Karpas-422 (cell line): ENCODE measurements at regions not wholly inside any gene's neighbourhood (a gene's known extent, or its start where the extent isn't known, plus 50 kb on each side); places are given as distances from the start of the nearest gene placed in this dataset.

ENCODE experiments used
- DNase-seq: peaks from one replicate; pipeline ENCODE4 v3.0.0-alpha.2; 2015
- H2AFZ ChIP-seq: fragments of 200-600 bp; sonication (generic); 2 replicates; pipeline ENCODE4 v1.6.1; 2014; ENCODE audit warnings: antibody characterized with exemption, low read length, mixed read lengths
- H3K27ac ChIP-seq: fragments of 200-600 bp; sonication (generic); 2 replicates; pipeline ENCODE4 v1.5.1; 2014; ENCODE audit warnings: mild to moderate bottlenecking, low read length, moderate library complexity
- H3K27me3 ChIP-seq: fragments of 200-600 bp; sonication (generic); 2 replicates; pipeline ENCODE4 v1.6.1; 2014; ENCODE audit warnings: low read length, mixed read lengths
- H3K36me3 ChIP-seq: fragments of 200-600 bp; sonication (generic); 2 replicates; pipeline ENCODE4 v1.6.1; 2014; ENCODE audit warnings: low read length, mixed read lengths; ENCODE audit not compliant: insufficient read depth
- H3K4me1 ChIP-seq: fragments of 200-600 bp; sonication (generic); 2 replicates; pipeline ENCODE4 v1.6.1; 2014; ENCODE audit warnings: mild to moderate bottlenecking, low read length, mixed read lengths
- H3K4me2 ChIP-seq: fragments of 200-600 bp; sonication (generic); 2 replicates; pipeline ENCODE4 v1.6.1; 2014; ENCODE audit warnings: low read length, low read depth, mild to moderate bottlenecking; ENCODE audit not compliant: poor library complexity, severe bottlenecking
- H3K4me3 ChIP-seq: fragments of 200-600 bp; sonication (generic); 2 replicates; pipeline ENCODE4 v1.5.1; 2014; ENCODE audit warnings: mild to moderate bottlenecking, antibody characterized with exemption, low read length, mixed read lengths
- H3K79me2 ChIP-seq: fragments of 200-600 bp; sonication (generic); 2 replicates; pipeline ENCODE4 v1.6.1; 2014; ENCODE audit warnings: mild to moderate bottlenecking, low read length, mixed read lengths
- H3K9ac ChIP-seq: fragments of 200-600 bp; sonication (generic); 2 replicates; pipeline ENCODE4 v1.6.0; 2014; ENCODE audit warnings: low read length
- H3K9me2 ChIP-seq: fragments of 200-600 bp; sonication (generic), shearing (Covaris generic); replicated peaks from 2 replicates; pipeline ENCODE4 v1.6.0; 2014; ENCODE audit warnings: mild to moderate bottlenecking, low read length, moderate library complexity; ENCODE audit not compliant: insufficient read depth
- H3K9me3 ChIP-seq: fragments of 300-700, 200-600 bp; sonication (generic); 2 replicates; pipeline ENCODE4 v1.6.1; 2014; ENCODE audit warnings: low read length, mixed read lengths
- H4K20me1 ChIP-seq: fragments of 200-600 bp; sonication (generic); 2 replicates; pipeline ENCODE4 v1.6.1; 2014; ENCODE audit warnings: mild to moderate bottlenecking, antibody characterized with exemption, low read length, low read depth; ENCODE audit not compliant: insufficient read depth

- Histone ChIP-seq H3K36me3 (no peaks in the 10 kb centered on the region), H3K4me2 (no peak overlapping the region), H3K4me3 (no peak overlapping the region), H3K4me1 (no peaks in the 10 kb centered on the region), H2AFZ (no peak overlapping the region), H3K9me2 (no peaks in the 10 kb centered on the region), H3K9ac (no peak overlapping the region), H3K27ac (no peak overlapping the region), H4K20me1 (no peaks in the 10 kb centered on the region), H3K27me3 (no peaks in the 10 kb centered on the region), H3K79me2 (no peaks in the 10 kb centered on the region), H3K9me3 (no peaks in the 10 kb centered on the region)
- DNase-seq = no peak
Observed at GRCh38 chr16:86640265-86640843, 62.0 kb downstream of the FOXL1 start.

- Histone ChIP-seq H3K9me2 (no peaks in the 10 kb centered on the region), H4K20me1 (no peaks in the 10 kb centered on the region), H3K9me3 (no peaks in the 10 kb centered on the region; the same call in 1 of the 2 replicates), H2AFZ (no peak overlapping the region), H3K4me1 (no peaks in the 10 kb centered on the region), H3K27ac (no peak overlapping the region), H3K79me2 (no peaks in the 10 kb centered on the region), H3K36me3 (no peaks in the 10 kb centered on the region), H3K9ac (no peak overlapping the region), H3K4me2 (no peak overlapping the region), H3K27me3 (no peaks in the 10 kb centered on the region), H3K4me3 (no peak overlapping the region)
- peak; percentile 62 for DNase-seq
Observed at GRCh38 chr16:86642087-86642486, 63.7 kb downstream of the FOXL1 start.

GRCh38 chr16:86643671-86644070, 65.3 kb downstream of the FOXL1 start:
- no peak overlapping the region for H3K4me2 ChIP-seq
- H3K36me3 ChIP-seq = no peaks in the 10 kb centered on the region
- H3K4me1 ChIP-seq = no peaks in the 10 kb centered on the region
- H2AFZ ChIP-seq = no peak overlapping the region
- no peaks in the 10 kb centered on the region for H4K20me1 ChIP-seq
- H3K27ac ChIP-seq = no peak overlapping the region
- no peak for DNase-seq
- H3K9me3 ChIP-seq = no peaks in the 10 kb centered on the region; the same call in 1 of the 2 replicates
- H3K9me2 ChIP-seq = no peaks in the 10 kb centered on the region
- H3K27me3 ChIP-seq = no peaks in the 10 kb centered on the region
- H3K9ac ChIP-seq = no peak overlapping the region
- no peaks in the 10 kb centered on the region for H3K79me2 ChIP-seq
- no peak overlapping the region for H3K4me3 ChIP-seq

- Histone ChIP-seq H3K4me3 (no peak overlapping the region), H3K9me3 (no peaks in the 10 kb centered on the region; the same call in 1 of the 2 replicates), H3K9ac (no peak overlapping the region), H3K36me3 (no peaks in the 10 kb centered on the region), H3K4me2 (no peak overlapping the region), H3K27ac (no peak overlapping the region), H3K4me1 (no peaks in the 10 kb centered on the region), H3K9me2 (no peaks in the 10 kb centered on the region), H3K27me3 (no peaks in the 10 kb centered on the region), H4K20me1 (no peaks in the 10 kb centered on the region), H2AFZ (no peak overlapping the region), H3K79me2 (no peaks in the 10 kb centered on the region)
- DNase-seq = no peak
Observed at GRCh38 chr16:86647561-86647960, 69.2 kb downstream of the FOXL1 start.

- Histone ChIP-seq H3K4me1 (no peaks in the 10 kb centered on the region), H3K9me3 (no peaks in the 10 kb centered on the region; the same call in 1 of the 2 replicates), H3K79me2 (no peaks in the 10 kb centered on the region), H2AFZ (no peak overlapping the region), H3K9ac (no peak overlapping the region), H3K36me3 (no peaks in the 10 kb centered on the region), H3K27ac (no peak overlapping the region), H3K27me3 (no peaks in the 10 kb centered on the region), H4K20me1 (no peaks in the 10 kb centered on the region), H3K4me3 (no peak overlapping the region), H3K4me2 (no peak overlapping the region), H3K9me2 (no peaks in the 10 kb centered on the region)
- no peak for DNase-seq
Observed at GRCh38 chr16:86649875-86650274, 71.5 kb downstream of the FOXL1 start.

GRCh38 chr16:86651013-86651627, 72.8 kb downstream of the FOXL1 start:
- no peaks in the 10 kb centered on the region for H3K36me3 ChIP-seq
- no peak overlapping the region for H3K4me3 ChIP-seq
- no peak for DNase-seq
- no peaks in the 10 kb centered on the region for H3K79me2 ChIP-seq
- no peak overlapping the region for H3K27ac ChIP-seq
- no peaks in the 10 kb centered on the region for H3K4me1 ChIP-seq
- H3K9me2 ChIP-seq = no peaks in the 10 kb centered on the region
- H3K9me3 ChIP-seq = no peaks in the 10 kb centered on the region; the same call in 1 of the 2 replicates
- H3K4me2 ChIP-seq = no peak overlapping the region
- H3K9ac ChIP-seq = no peak overlapping the region
- H2AFZ ChIP-seq = no peak overlapping the region
- no peaks in the 10 kb centered on the region for H4K20me1 ChIP-seq
- no peaks in the 10 kb centered on the region for H3K27me3 ChIP-seq

GRCh38 chr16:86651823-86652222, 73.5 kb downstream of the FOXL1 start:
- no peak overlapping the region for H3K9ac ChIP-seq
- H2AFZ ChIP-seq = no peak overlapping the region
- H3K79me2 ChIP-seq = no peaks in the 10 kb centered on the region
- no peaks in the 10 kb centered on the region for H3K36me3 ChIP-seq
- H4K20me1 ChIP-seq = no peaks in the 10 kb centered on the region
- no peaks in the 10 kb centered on the region for H3K4me1 ChIP-seq
- no peaks in the 10 kb centered on the region for H3K27me3 ChIP-seq
- H3K27ac ChIP-seq = no peak overlapping the region
- no peak for DNase-seq
- H3K4me3 ChIP-seq = no peak overlapping the region
- H3K9me2 ChIP-seq = no peaks in the 10 kb centered on the region
- no peaks in the 10 kb centered on the region; the same call in 1 of the 2 replicates for H3K9me3 ChIP-seq
- no peak overlapping the region for H3K4me2 ChIP-seq

- Histone ChIP-seq H3K9ac (no peak overlapping the region), H3K79me2 (no peaks in the 10 kb centered on the region), H3K36me3 (no peaks in the 10 kb centered on the region), H3K27ac (no peak overlapping the region), H3K4me2 (no peak overlapping the region), H3K9me2 (no peaks in the 10 kb centered on the region), H3K4me1 (no peaks in the 10 kb centered on the region), H3K9me3 (no peaks in the 10 kb centered on the region), H3K27me3 (no peaks in the 10 kb centered on the region), H2AFZ (no peak overlapping the region), H4K20me1 (no peaks in the 10 kb centered on the region), H3K4me3 (no peak overlapping the region)
- no peak for DNase-seq
Observed at GRCh38 chr16:86653285-86654006, 75.1 kb downstream of the FOXL1 start.
